GM18909 (cell line): ENCODE measurements at regions not wholly inside any gene's neighbourhood (a gene's known extent, or its start where the extent isn't known, plus 50 kb on each side); places are given as distances from the start of the nearest gene placed in this dataset.

Experiments
- ATAC-seq: cut with Tn5 transposase; IDR thresholded peaks from one replicate; pipeline ENCODE4 v1.9.1; 2021; ENCODE audit warnings: mild to moderate bottlenecking; ENCODE audit not compliant: unreplicated experiment, poor library complexity

GRCh38 chr6:129778793-129779192, 68.8 kb upstream of the ARHGAP18 start:
- ATAC-seq = no peak

DNA sequence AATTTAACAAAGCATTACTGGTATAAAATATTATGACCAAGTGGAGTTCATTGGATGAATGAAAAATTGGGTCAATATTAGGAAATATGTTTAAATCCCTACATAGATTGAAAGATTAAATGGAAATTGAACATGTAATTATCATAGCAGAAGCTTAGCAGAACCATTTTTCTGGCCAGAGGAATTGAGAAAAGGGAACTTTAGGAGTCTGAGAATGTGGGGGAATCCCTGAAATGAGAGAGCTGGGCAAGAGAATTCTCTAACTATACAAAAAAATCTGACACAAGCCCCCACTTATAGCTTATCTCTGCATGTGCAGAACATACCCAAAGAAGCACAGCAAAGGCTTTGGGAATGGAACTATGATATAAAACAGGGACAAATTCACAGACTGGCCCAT, 67.4 kb upstream of the ARHGAP18 start:
- no peak for ATAC-seq

DNA sequence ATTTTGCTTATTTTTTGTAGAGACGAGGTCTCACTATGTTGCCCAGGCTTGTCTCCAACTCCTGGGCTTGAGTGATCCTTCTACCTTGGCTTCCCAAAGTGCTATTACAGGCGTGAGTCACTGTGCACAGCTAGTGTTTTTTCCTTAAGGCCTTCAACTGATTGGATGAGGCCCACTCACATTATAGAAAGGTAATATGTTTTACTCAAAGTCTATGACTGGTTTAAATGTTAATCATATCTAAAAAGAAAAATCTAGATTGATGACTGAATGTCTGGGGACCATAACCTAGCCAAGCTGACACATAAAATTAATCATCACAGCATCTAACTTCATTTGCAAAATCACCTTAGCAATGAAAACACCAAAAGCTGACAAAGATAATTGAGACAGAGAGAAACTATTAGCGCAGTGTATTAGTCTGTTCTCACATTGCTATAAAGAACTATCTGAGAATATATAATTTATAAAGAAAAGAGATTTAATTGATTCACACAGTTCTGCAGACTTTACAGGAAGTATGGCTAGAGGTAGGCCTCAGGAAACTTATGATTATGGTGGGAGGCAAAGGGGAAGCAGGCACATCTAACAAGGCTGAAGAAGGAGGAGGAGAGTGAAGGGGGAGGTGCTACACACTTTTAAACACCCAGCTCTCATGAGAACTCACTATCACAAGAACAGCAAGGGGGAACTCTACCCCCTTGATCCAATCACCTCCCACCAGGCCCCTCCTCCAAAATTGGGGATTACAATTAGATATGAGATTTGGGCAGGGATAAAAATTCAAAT, 66.8 kb upstream of the ARHGAP18 start:
- no peak for ATAC-seq

GRCh38 chr6:129774697-129775447, 64.9 kb upstream of the ARHGAP18 start:
- ATAC-seq = no peak

- ATAC-seq = no peak
These were observed 63.3 kb upstream of the ARHGAP18 start for GRCh38 chr6:129773304-129773703.

DNA sequence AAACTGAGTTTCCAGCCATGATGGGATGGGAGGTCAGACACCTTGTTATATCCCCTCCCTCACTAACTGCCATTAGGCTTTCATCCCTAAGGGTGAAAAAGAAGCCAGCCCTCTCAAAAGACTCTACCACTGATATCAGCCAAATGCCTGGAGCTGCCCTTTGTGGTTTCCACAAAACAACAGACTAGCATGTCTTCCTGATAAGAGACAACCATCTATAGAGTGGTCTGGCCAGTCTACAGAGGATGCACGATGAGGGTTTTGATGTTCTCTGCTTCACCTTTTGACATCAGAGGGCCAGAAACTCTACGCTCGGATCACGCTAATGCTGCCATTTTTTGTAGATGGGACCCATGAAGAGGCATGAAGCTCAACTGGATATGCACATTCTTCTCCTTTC, 61.7 kb upstream of the ARHGAP18 start:
- ATAC-seq = no peak

DNA sequence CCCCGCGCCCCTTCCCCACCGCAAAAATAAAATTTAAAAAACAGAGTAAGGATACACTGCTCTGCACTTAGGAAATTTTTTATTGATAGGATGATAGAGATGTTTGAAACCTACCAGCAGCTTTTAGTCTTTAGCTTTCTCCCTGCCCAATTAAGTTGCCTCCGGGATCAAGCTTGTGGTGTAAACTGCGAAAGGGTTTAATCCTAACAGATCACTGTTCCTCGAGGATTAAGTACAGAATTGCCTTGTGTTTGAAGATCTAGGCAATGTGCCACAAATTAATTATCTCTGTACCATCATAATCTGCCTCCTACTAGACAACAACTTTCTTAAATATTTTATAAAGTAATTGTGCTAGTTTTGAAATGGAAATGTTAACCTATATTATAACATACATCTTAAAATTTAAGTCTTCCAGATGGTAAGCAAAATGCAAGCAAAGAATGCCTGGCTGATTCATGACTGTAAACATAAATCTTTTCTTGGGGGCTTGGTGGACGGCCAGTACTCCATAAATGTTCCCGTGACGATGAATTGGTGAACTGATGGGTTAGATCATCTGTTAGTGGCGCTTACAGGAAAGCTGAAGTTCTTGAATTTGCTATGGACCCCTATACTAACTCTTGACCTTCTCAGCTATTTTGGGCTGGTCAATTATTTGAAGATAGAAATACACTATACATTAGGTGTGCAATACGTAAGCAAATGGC, 58.0 kb upstream of the ARHGAP18 start:
- ATAC-seq = no peak

GRCh38 chr6:129766959-129767728, 57.2 kb upstream of the ARHGAP18 start:
- peak; percentile 93 for ATAC-seq

GRCh38 chr6:129764761-129765407, 54.9 kb upstream of the ARHGAP18 start:
- no peak for ATAC-seq

DNA sequence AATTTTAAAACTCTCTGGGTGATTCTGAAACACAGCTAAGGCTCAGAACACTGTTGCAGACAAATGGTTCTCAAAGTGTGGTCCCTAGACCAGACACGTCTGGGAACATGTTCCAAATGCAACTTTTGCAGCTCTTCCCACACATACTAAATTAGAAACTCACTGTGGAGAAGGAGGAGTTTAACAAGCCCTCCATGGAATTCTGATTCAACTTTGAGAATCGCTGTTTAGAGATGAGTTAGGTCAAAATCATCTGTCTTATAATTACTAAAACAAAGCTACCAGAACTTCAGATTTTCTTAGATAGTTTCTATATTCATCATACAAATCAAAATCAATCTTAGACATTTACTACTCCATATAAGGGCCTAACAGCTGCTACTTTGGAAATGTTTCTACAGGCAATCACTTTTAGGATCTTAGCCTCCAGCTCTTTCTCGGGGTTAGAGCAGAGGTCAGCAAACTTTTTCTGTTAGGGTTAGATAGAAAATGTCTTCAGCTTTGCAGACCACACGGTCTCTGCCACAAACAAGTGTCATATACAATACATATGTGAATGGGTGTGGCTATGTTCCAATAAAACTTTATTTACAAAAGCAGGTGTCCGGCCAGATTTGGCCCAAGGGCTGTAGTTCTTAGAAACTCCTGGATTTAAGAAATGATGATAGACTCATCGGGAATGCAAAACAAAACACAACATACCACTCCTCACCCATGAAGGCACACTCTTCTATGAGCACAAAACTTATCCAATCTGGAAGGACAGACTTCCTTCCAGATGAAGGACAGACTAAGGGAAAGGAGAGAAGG, 50.0 kb upstream of the ARHGAP18 start:
- no peak for ATAC-seq
